K562 (cell line): ENCODE measurements at regions not wholly inside any gene's neighbourhood (a gene's known extent, or its start where the extent isn't known, plus 50 kb on each side); places are given as distances from the start of the nearest gene placed in this dataset.

Source experiments
- ATAC-seq: fragments of 200-7000 bp; cut with Tn5 transposase; 3 replicates; pipeline ENCODE4 v1.9.1; 2020; ENCODE audit warnings: moderate library complexity
- BruUV-seq: library from RNA; stranded (reverse); fragments of 400-500 nt; replicated peaks from 2 replicates; lab custom pipeline; 2021; lab: Mats Ljungman, UMichigan
- CTCF ChIA-PET: fragments of 300-600 bp; formaldehyde crosslinking; extraction: SDS; loops from one replicate; lab custom pipeline; 2021; ENCODE audit warnings: low intra/inter-chr PET ratio; lab: Yijun Ruan, JAX
- POLR2A ChIA-PET: fragments of 300-600, 350-650 bp; sonication (Branson Sonifier 250); formaldehyde crosslinking; extraction: SDS; loops from one replicate; lab custom pipeline; 2021; ENCODE audit warnings: antibody characterized with exemption, inconsistent platforms; lab: Yijun Ruan, JAX
- DNase-seq, 4 experiments: peaks; one replicate each; pipeline versions ENCODE4 v3.0.0 to v3.0.0-alpha.2; 2011 to 2018; ENCODE audit warnings: low spot score in 3 of 4, mixed read lengths in 3 of 4; ENCODE audit errors: extremely low read depth in 1 of 4
- FAIRE-seq: peaks from 2 replicates; lab custom pipeline; 2011; peaks lifted over from hg19 to GRCh38; lab: Jason Lieb, UNC
- H2AFZ ChIP-seq: 2 replicates; pipeline ENCODE4 v1.6.0; 2011; ENCODE audit warnings: low read depth, low read length, control low read depth, inconsistent platforms
- H3K27ac ChIP-seq: fragments of 200-600 bp; 3 replicates; pipeline ENCODE4 v1.8.0; 2011; ENCODE audit warnings: low read depth, mild to moderate bottlenecking, control low read depth, inconsistent platforms, low read length, moderate library complexity, mixed read lengths; ENCODE audit errors: extremely low read depth
- H3K27me3 ChIP-seq, 2 experiments: fragments of 300-600 bp in 1 of 2; 2 replicates in 1 of 2; 3 replicates in 1 of 2; pipeline versions ENCODE4 v1.6.0 to v1.8.0; 2011; ENCODE audit warnings: inconsistent platforms in 2 of 2, low read length in 2 of 2, mild to moderate bottlenecking in 1 of 2, mixed read lengths in 1 of 2, moderate library complexity in 1 of 2; ENCODE audit not compliant: control insufficient read depth in 2 of 2, insufficient read depth in 2 of 2
- H3K36me3 ChIP-seq: fragments of 300-600 bp; 3 replicates; pipeline ENCODE4 v1.8.0; 2011; ENCODE audit warnings: mild to moderate bottlenecking, low read length, inconsistent platforms; ENCODE audit not compliant: control insufficient read depth, insufficient read depth
- H3K4me1 ChIP-seq, 2 experiments: fragments of 200-600 bp in 1 of 2; replicated peaks in 1 of 2; 2 replicates in 1 of 2; 3 replicates in 1 of 2; pipeline versions ENCODE4 v1.5.1 to v1.8.0; 2011; ENCODE audit warnings: inconsistent platforms in 2 of 2, low read length in 2 of 2, mild to moderate bottlenecking in 1 of 2, mixed read lengths in 1 of 2, moderate library complexity in 1 of 2; ENCODE audit not compliant: control insufficient read depth in 2 of 2, insufficient read depth in 2 of 2
- H3K4me2 ChIP-seq: 2 replicates; pipeline ENCODE4 v1.6.1; 2011; ENCODE audit warnings: low read length, control low read depth, inconsistent platforms, mixed read lengths; ENCODE audit not compliant: insufficient read depth
- H3K4me3 ChIP-seq: fragments of 200-600 bp; sonication (generic), shearing (Covaris generic); 2 replicates; pipeline ENCODE4 v1.5.1; 2016; ENCODE audit warnings: control low read depth, inconsistent platforms
- H3K79me2 ChIP-seq: fragments of 200-600 bp; 3 replicates; pipeline ENCODE4 v1.8.0; 2011; ENCODE audit warnings: low read length, inconsistent platforms; ENCODE audit not compliant: control insufficient read depth, insufficient read depth
- H3K9ac ChIP-seq, 2 experiments: 2 replicates each; pipeline versions ENCODE4 v1.6.0 to v1.6.1; 2011; ENCODE audit warnings: low read depth in 2 of 2, low read length in 2 of 2, control low read depth in 1 of 2, inconsistent platforms in 1 of 2, mild to moderate bottlenecking in 1 of 2, mixed read lengths in 1 of 2; ENCODE audit not compliant: insufficient read depth in 1 of 2
- H3K9me1 ChIP-seq: one replicate; pipeline ENCODE4 v1.6.0; 2011; ENCODE audit warnings: inconsistent platforms, mild to moderate bottlenecking, low read length, moderate library complexity; ENCODE audit not compliant: control insufficient read depth, insufficient read depth
- H3K9me3 ChIP-seq: replicated peaks from 2 replicates; pipeline ENCODE4 v1.5.1; 2011; ENCODE audit warnings: low read depth, low read length, inconsistent platforms; ENCODE audit not compliant: control insufficient read depth, insufficient read depth
- H4K20me1 ChIP-seq: replicated peaks from 2 replicates; pipeline ENCODE4 v1.6.1; 2011; ENCODE audit warnings: low read length, inconsistent platforms, mixed read lengths; ENCODE audit not compliant: control insufficient read depth, insufficient read depth
- FUS ChIP-seq: fragments of 200-400 bp; formaldehyde crosslinking; optimal IDR thresholded peaks from 2 replicates; pipeline ENCODE3; 2017; ENCODE audit warnings: low read depth, low read length
- HMG20B ChIP-seq: fragments of 250-450 bp; sonication (Bioruptor Pico); IDR thresholded peaks from 2 replicates; pipeline ENCODE4 v1.5.0; 2021; ENCODE audit warnings: mild to moderate bottlenecking
- KAT2B ChIP-seq: IDR thresholded peaks from one replicate; pipeline ENCODE4 v1.6.1; 2012; ENCODE audit warnings: low read depth, mild to moderate bottlenecking, control low read depth, inconsistent platforms, low read length, moderate library complexity
- KLF1 ChIP-seq: fragments of 450-650 bp; IDR thresholded peaks from 2 replicates; pipeline ENCODE4 v1.6.1; 2016; ENCODE audit warnings: missing genetic modification characterization, missing compliant biosample characterization
- MAFG ChIP-seq: fragments of 450-650 bp; conservative IDR thresholded peaks from 2 replicates; pipeline ENCODE4 v1.6.1; 2016; ENCODE audit warnings: missing genetic modification characterization, missing compliant biosample characterization
- PRMT5 ChIP-seq: sonication (generic); formaldehyde crosslinking; IDR thresholded peaks from 2 replicates; pipeline ENCODE4 v1.5.0; 2020; ENCODE audit warnings: missing genetic modification reagents
- SUPT5H ChIP-seq: fragments of 450-650 bp; IDR thresholded peaks from 2 replicates; pipeline ENCODE4 v1.6.1; 2016
- TARDBP ChIP-seq: fragments of 450-650 bp; IDR thresholded peaks from 2 replicates; pipeline ENCODE4 v1.6.1; 2016
- WGBS: fragments of 100-300 bp; shearing (Covaris generic); methylation state at CpG from one replicate; pipeline ENCODE4 v1.1.6; 2016; ENCODE audit warnings: low coverage, mixed read lengths; ENCODE audit not compliant: insufficient coverage; ENCODE audit errors: missing lambda C conversion rate; 5-methylcytosine and 5-hydroxymethylcytosine counted together
- in situ Hi-C: fragments of 300-500 bp; cut with MboI; formaldehyde crosslinking; loops from 4 replicates; pipeline ENCODE4 v1.15.0; 2018; ENCODE audit warnings: inconsistent platforms, mixed read lengths
- intact Hi-C: fragments of 100-400 bp; cut with micrococcal nuclease; formaldehyde crosslinking; loops from 2 replicates; pipeline ENCODE4 v1.14.2; 2022
- TF ChIP-seq, protein P1 (sequence below): sonication (generic); formaldehyde crosslinking; IDR thresholded peaks from 2 replicates; pipeline ENCODE4 v1.8.0; 2022; ENCODE audit warnings: mild to moderate bottlenecking, missing genetic modification reagents

DNA sequence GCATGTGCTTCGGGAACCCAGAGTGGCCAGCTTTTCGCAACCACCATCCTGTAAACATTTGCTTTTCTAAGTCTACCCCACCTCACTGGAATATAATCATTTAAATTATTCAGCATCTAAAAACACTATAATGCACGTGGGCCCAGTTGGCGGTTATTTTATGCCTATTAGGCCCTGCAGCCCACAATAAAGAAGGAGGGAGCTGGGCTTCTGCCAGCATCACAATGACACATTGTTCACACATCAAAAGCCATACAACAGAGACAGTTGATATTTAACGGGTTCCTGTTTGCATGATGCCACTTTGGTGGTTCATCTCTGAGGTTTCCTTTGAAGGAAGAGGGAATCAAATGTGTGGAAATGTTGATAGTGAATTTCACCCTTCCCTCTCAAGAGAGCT, 916.0 kb upstream of the CELF4 start:
- in situ Hi-C loops: no loop called here
- ATAC-seq: no peak

DNA sequence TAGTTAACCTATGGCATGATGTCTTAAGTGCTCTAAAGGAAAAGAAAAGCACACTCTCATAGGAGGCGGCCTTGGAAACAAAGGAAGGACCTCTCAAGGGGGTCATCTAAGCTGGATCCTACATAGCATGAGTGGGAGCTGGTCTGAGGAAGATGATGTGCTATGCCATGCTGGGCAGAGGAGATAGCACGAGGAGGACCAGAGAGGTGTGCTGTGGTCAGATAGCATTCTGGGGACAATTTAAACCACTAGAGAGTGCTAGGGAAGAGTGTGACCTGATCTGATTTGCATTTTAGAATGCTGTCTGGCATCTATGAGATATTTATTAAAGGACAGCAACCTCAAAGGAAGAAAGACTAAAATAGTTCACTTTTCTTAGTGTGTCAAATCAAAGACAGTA, 910.1 kb upstream of the CELF4 start:
- H3K36me3 ChIP-seq: no peaks in the 10 kb centered on the region
- H3K9me1 ChIP-seq: no peaks in the 10 kb centered on the region
- no peak overlapping the region for H3K27ac ChIP-seq
- H3K4me3 ChIP-seq: no peak overlapping the region
- no peak for DNase-seq
- H3K4me2 ChIP-seq: no peak overlapping the region
- CTCF ChIA-PET: no interaction called here
- in situ Hi-C loops: no loop called here
- no peak overlapping the region for H2AFZ ChIP-seq
- no peak overlapping the region for H3K9ac ChIP-seq
- no peak for ATAC-seq
- WGBS: 0% methylated on average over 2 of the region's 2 CpGs
- H4K20me1 ChIP-seq: no peaks in the 10 kb centered on the region
- H3K9me3 ChIP-seq: no peaks in the 10 kb centered on the region; the same call in 1 of the 2 replicates
- no peaks in the 10 kb centered on the region for H3K4me1 ChIP-seq
- H3K79me2 ChIP-seq: no peaks in the 10 kb centered on the region
- TF ChIP-seq, protein P1, sequence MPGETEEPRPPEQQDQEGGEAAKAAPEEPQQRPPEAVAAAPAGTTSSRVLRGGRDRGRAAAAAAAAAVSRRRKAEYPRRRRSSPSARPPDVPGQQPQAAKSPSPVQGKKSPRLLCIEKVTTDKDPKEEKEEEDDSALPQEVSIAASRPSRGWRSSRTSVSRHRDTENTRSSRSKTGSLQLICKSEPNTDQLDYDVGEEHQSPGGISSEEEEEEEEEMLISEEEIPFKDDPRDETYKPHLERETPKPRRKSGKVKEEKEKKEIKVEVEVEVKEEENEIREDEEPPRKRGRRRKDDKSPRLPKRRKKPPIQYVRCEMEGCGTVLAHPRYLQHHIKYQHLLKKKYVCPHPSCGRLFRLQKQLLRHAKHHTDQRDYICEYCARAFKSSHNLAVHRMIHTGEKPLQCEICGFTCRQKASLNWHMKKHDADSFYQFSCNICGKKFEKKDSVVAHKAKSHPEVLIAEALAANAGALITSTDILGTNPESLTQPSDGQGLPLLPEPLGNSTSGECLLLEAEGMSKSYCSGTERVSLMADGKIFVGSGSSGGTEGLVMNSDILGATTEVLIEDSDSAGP: no peak
- TF ChIP-seq PRMT5 (CRISPR knock-in tag) (no peak), FUS (no peak), SUPT5H (no peak), TARDBP (no peak)
- TF ChIP-seq, all 486 proteins: peak for 0
- intact Hi-C loops: no loop called here
- POLR2A ChIA-PET: interaction anchor here (0.5 kb wide), 1 partner anchor 697 kb away, joined by 4 read pairs; no protein-coding TSS in a partner anchor
- no peaks in the 10 kb centered on the region for H3K27me3 ChIP-seq
- no TSS peak for BruUV-seq
- no peak for FAIRE-seq

More for the DNA sequence above, 916.0 kb upstream of the CELF4 start:
- Histone ChIP-seq H3K4me2 (no peak overlapping the region), H2AFZ (no peak overlapping the region), H3K27me3 (no peaks in the 10 kb centered on the region), H3K4me1 (no peaks in the 10 kb centered on the region), H3K36me3 (no peaks in the 10 kb centered on the region)
- CTCF ChIA-PET: no interaction called here
- no peak for TF ChIP-seq KLF1 (tag)
- no peak for TF ChIP-seq MAFG (tag)
- TF ChIP-seq HMG20B (CRISPR knock-in tag): no peak
- no peak for TF ChIP-seq KAT2B
- TF ChIP-seq, all 486 proteins: peak for 0
- no peaks in the 10 kb centered on the region for H3K9me1 ChIP-seq
- H3K9me3 ChIP-seq: no peaks in the 10 kb centered on the region; the same call in 1 of the 2 replicates
- H4K20me1 ChIP-seq: no peaks in the 10 kb centered on the region
- FAIRE-seq (no peak), DNase-seq (no peak)
- WGBS: under 1% methylated on average over 5 of the region's 5 CpGs
- intact Hi-C loops: no loop called here
- POLR2A ChIA-PET: no interaction called here
- no peak overlapping the region for H3K27ac ChIP-seq
- no TSS peak for BruUV-seq
- H3K4me3 ChIP-seq: no peak overlapping the region
- no peak overlapping the region for H3K9ac ChIP-seq
- H3K79me2 ChIP-seq: no peaks in the 10 kb centered on the region
